ENCODE measurements at regions not wholly inside any gene's neighbourhood (a gene's known extent, or its start where the extent isn't known, plus 50 kb on each side); places are given as distances from the start of the nearest gene placed in this dataset.

- TF ChIP-seq, protein P1, sequence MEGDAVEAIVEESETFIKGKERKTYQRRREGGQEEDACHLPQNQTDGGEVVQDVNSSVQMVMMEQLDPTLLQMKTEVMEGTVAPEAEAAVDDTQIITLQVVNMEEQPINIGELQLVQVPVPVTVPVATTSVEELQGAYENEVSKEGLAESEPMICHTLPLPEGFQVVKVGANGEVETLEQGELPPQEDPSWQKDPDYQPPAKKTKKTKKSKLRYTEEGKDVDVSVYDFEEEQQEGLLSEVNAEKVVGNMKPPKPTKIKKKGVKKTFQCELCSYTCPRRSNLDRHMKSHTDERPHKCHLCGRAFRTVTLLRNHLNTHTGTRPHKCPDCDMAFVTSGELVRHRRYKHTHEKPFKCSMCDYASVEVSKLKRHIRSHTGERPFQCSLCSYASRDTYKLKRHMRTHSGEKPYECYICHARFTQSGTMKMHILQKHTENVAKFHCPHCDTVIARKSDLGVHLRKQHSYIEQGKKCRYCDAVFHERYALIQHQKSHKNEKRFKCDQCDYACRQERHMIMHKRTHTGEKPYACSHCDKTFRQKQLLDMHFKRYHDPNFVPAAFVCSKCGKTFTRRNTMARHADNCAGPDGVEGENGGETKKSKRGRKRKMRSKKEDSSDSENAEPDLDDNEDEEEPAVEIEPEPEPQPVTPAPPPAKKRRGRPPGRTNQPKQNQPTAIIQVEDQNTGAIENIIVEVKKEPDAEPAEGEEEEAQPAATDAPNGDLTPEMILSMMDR (IDR thresholded peaks at IDR 0.05): no peak
- TF ChIP-seq POLR2A (IDR thresholded peaks at IDR 0.05): no peak
- H3K27me3 ChIP-seq: no peaks in the 10 kb centered on the region
- intact Hi-C loops (cut with DNase I): no loop called here
- no peak overlapping the region for H3K27ac ChIP-seq
- no peaks in the 10 kb centered on the region for H3K4me1 ChIP-seq (replicated peaks in 1 of 2)
- H3K9me3 ChIP-seq (replicated peaks in 1 of 3): peaks cover 0 to 6% (median 0%) of the 10 kb centered on the region in 3 donors
- no peak for DNase-seq
- no peaks in the 10 kb centered on the region for H3K36me3 ChIP-seq (replicated peaks in 1 of 2)
- no peak overlapping the region for H3K4me3 ChIP-seq
Measured at GRCh38 chr3:181133832-181134231, 144.3 kb upstream of the DNAJC19 start.

- no peaks in the 10 kb centered on the region for H3K27me3 ChIP-seq
- no peak overlapping the region for H3K27ac ChIP-seq
- H3K36me3 ChIP-seq (replicated peaks in 1 of 2): no peaks in the 10 kb centered on the region
- TF ChIP-seq, protein P1 (IDR thresholded peaks at IDR 0.05): no peak
- no peak for TF ChIP-seq POLR2A (IDR thresholded peaks at IDR 0.05)
- intact Hi-C loops (cut with DNase I): no loop called here
- H3K9me3 ChIP-seq (replicated peaks in 1 of 3): no peaks in the 10 kb centered on the region
- no peak overlapping the region for H3K4me3 ChIP-seq
- 44 to 64% (median 53%) methylated on average over 3 of the region's 3 CpGs for WGBS, 4 donors
- no peak for DNase-seq
- no peaks in the 10 kb centered on the region for H3K4me1 ChIP-seq (replicated peaks in 1 of 2)
Measured at GRCh38 chr3:181105646-181106045, 116.1 kb upstream of the DNAJC19 start.

- Histone ChIP-seq H3K4me3 (no peak overlapping the region), H3K4me1 (replicated peaks in 1 of 2) (no peaks in the 10 kb centered on the region), H3K27ac (no peak overlapping the region), H3K27me3 (no peaks in the 10 kb centered on the region), H3K36me3 (replicated peaks in 1 of 2) (no peaks in the 10 kb centered on the region), H3K9me3 (replicated peaks in 1 of 3) (no peaks in the 10 kb centered on the region)
- no peak for DNase-seq
- intact Hi-C loops (cut with DNase I): no loop called here
- TF ChIP-seq POLR2A (IDR thresholded peaks at IDR 0.05): no peak
Measured at GRCh38 chr3:181103605-181104004, 114.1 kb upstream of the DNAJC19 start.

DNA sequence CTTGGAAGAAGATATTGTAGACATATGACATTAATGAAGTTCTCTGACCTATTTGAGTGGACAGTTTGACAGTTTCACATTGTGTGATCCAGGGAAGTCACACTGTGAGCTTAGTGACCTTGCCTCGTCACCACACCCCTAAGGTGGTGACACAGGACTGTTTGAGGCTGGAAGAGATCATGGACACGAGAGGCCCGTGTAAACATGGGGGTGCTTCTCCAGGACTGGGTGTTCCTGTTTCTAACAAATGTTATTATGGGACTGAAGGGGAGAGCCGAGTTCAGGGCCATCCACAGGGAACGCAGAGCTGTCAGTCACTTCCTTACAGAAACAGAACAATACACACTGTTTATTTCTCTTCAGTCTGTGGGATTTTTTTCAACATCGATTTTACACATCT is 96.5 kb upstream of the DNAJC19 start:
- Histone ChIP-seq H3K4me1 (replicated peaks in 1 of 2) (no peaks in the 10 kb centered on the region), H3K36me3 (replicated peaks in 1 of 2) (no peaks in the 10 kb centered on the region), H3K27ac (no peak overlapping the region), H3K9me3 (replicated peaks in 1 of 3) (no peaks in the 10 kb centered on the region), H3K27me3 (no peaks in the 10 kb centered on the region), H3K4me3 (no peak overlapping the region)
- intact Hi-C loops (cut with DNase I): no loop called here
- 39 to 56% (median 51%) methylated on average over 6 of the region's 6 CpGs for WGBS, 4 donors
- TF ChIP-seq, protein P1 (IDR thresholded peaks at IDR 0.05): no peak
- TF ChIP-seq POLR2A (IDR thresholded peaks at IDR 0.05): no peak
- no peak for DNase-seq

DNA sequence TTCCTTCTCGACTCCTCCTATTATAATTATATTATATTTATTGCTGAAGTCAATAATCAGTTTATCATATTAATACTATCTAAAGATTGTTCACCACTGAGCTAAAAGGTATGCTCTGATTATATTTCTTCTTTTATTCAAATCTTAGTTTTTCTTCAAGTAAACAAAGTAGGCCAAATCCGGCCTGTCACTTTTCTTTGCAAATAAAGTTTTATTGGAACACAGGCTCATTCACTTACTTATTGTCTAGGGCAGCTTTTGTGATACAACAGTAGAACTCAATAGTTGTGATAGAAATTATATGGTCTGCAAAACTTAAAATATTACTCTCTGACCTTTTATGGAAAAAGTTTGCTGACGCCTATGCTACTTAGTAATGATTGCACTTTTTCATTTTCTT is 92.4 kb upstream of the DNAJC19 start:
- TF ChIP-seq, protein P1 (IDR thresholded peaks at IDR 0.05): no peak
- TF ChIP-seq POLR2A (IDR thresholded peaks at IDR 0.05): no peak
- WGBS, 4 donors: 86 to 94% (median 92%) methylated on average over 3 of the region's 3 CpGs
- Histone ChIP-seq H3K27ac (no peak overlapping the region), H3K9me3 (replicated peaks in 1 of 3) (no peaks in the 10 kb centered on the region), H3K36me3 (replicated peaks in 1 of 2) (no peaks in the 10 kb centered on the region), H3K4me1 (replicated peaks in 1 of 2) (no peaks in the 10 kb centered on the region), H3K4me3 (no peak overlapping the region), H3K27me3 (no peaks in the 10 kb centered on the region)
- no peak for DNase-seq
- intact Hi-C loops (cut with DNase I): no loop called here

Measured in adrenal gland (tissue), 9 donors.